Stomach (tissue), 4 donors: ENCODE measurements at regions not wholly inside any gene's neighbourhood (a gene's known extent, or its start where the extent isn't known, plus 50 kb on each side); places are given as distances from the start of the nearest gene placed in this dataset.

Source experiments
- EP300 ChIP-seq: sonication (generic); formaldehyde crosslinking; IDR thresholded peaks from one replicate; pipeline ENCODE4 v1.6.1; 2017; ENCODE audit warnings: antibody characterized with exemption
- POLR2A ChIP-seq, 4 donors: fragments of 450-650 bp; IDR thresholded peaks; one replicate each; pipeline ENCODE4 v1.6.1; 2016; ENCODE audit warnings: antibody characterized with exemption in 4 of 4, control low read depth in 2 of 4, mild to moderate bottlenecking in 1 of 4, moderate library complexity in 1 of 4
- POLR2AphosphoS5 ChIP-seq, 3 donors: sonication (generic); formaldehyde crosslinking; IDR thresholded peaks; one replicate each; pipeline ENCODE4 v1.6.1; 2016; ENCODE audit warnings: antibody characterized with exemption in 3 of 3
- TF ChIP-seq, protein P1 (sequence below), 7 experiments: fragments of 450-650 bp in 4 of 7; fragments of 200-600 bp in 3 of 7; sonication (generic) in 3 of 7; IDR thresholded peaks; one replicate each; pipeline ENCODE4 v1.5.1; 2016 to 2019; ENCODE audit warnings: antibody characterized with exemption in 7 of 7, control low read depth in 2 of 7, mild to moderate bottlenecking in 1 of 7

- TF ChIP-seq POLR2AphosphoS5 (IDR thresholded peaks at IDR 0.05) (no peak), POLR2A (IDR thresholded peaks at IDR 0.05) (no peak), EP300 (no peak)
- TF ChIP-seq, protein P1, sequence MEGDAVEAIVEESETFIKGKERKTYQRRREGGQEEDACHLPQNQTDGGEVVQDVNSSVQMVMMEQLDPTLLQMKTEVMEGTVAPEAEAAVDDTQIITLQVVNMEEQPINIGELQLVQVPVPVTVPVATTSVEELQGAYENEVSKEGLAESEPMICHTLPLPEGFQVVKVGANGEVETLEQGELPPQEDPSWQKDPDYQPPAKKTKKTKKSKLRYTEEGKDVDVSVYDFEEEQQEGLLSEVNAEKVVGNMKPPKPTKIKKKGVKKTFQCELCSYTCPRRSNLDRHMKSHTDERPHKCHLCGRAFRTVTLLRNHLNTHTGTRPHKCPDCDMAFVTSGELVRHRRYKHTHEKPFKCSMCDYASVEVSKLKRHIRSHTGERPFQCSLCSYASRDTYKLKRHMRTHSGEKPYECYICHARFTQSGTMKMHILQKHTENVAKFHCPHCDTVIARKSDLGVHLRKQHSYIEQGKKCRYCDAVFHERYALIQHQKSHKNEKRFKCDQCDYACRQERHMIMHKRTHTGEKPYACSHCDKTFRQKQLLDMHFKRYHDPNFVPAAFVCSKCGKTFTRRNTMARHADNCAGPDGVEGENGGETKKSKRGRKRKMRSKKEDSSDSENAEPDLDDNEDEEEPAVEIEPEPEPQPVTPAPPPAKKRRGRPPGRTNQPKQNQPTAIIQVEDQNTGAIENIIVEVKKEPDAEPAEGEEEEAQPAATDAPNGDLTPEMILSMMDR (IDR thresholded peaks at IDR 0.05), result no peak
Observed at GRCh38 chr13:90564096-90564495, 783.4 kb upstream of the MIR17HG start.
